Muscle layer of duodenum (tissue), 2 donors: ENCODE measurements at regions not wholly inside any gene's neighbourhood (a gene's known extent, or its start where the extent isn't known, plus 50 kb on each side); places are given as distances from the start of the nearest gene placed in this dataset.
"Not testable (repeated sequence)": the region's sequence is repeated elsewhere in the genome, so short reads cannot be mapped to it uniquely, and the experiment has no call there.

ENCODE experiments used
- H3K27ac ChIP-seq: one replicate; pipeline ENCODE4 v1.7.0; 2013; ENCODE audit warnings: mild to moderate bottlenecking, low read length
- H3K27me3 ChIP-seq: one replicate; pipeline ENCODE4 v1.7.0; 2013; ENCODE audit warnings: low read depth, mild to moderate bottlenecking, control low read depth, low read length
- H3K36me3 ChIP-seq, 2 donors: one replicate each; pipeline ENCODE4 v1.7.0; 2013; ENCODE audit warnings: low read length in 2 of 2, control low read depth in 1 of 2, mild to moderate bottlenecking in 1 of 2; ENCODE audit not compliant: insufficient read depth in 2 of 2, control insufficient read depth in 1 of 2
- H3K4me1 ChIP-seq, 2 donors: one replicate each; pipeline ENCODE4 v1.7.0; 2013; ENCODE audit warnings: low read length in 2 of 2, mild to moderate bottlenecking in 2 of 2, control low read depth in 1 of 2, moderate library complexity in 1 of 2; ENCODE audit not compliant: insufficient read depth in 2 of 2, control insufficient read depth in 1 of 2
- H3K4me3 ChIP-seq, 2 donors: one replicate each; pipeline ENCODE4 v1.7.0; 2013; ENCODE audit warnings: low read length in 2 of 2, low read depth in 1 of 2, mild to moderate bottlenecking in 1 of 2
- H3K9me3 ChIP-seq, 2 donors: one replicate each; pipeline ENCODE4 v1.7.0; 2013; ENCODE audit warnings: low read length in 2 of 2, control low read depth in 1 of 2, mild to moderate bottlenecking in 1 of 2; ENCODE audit not compliant: control insufficient read depth in 1 of 2
- donor health status: healthy.

GRCh38 chr18:57953883-57954282 is 90.1 kb upstream of the NEDD4L start:
- Histone ChIP-seq H3K27ac (no peak overlapping the region), H3K27me3 (no peaks in the 10 kb centered on the region), H3K9me3 (no peaks in the 10 kb centered on the region), H3K4me3 (no peak overlapping the region), H3K4me1 (peaks cover 0 to 4% of the 10 kb centered on the region in 2 donors), H3K36me3 (no peaks in the 10 kb centered on the region)

GRCh38 chr18:57951999-57952774 is 91.8 kb upstream of the NEDD4L start:
- H3K36me3 ChIP-seq: no peaks in the 10 kb centered on the region
- H3K27ac ChIP-seq: no peak overlapping the region
- peaks cover 0 to 4% of the 10 kb centered on the region in 2 donors for H3K4me1 ChIP-seq
- H3K4me3 ChIP-seq: no peak overlapping the region
- H3K9me3 ChIP-seq: no peaks in the 10 kb centered on the region
- no peaks in the 10 kb centered on the region for H3K27me3 ChIP-seq

- Histone ChIP-seq H3K27ac (no peak overlapping the region), H3K27me3 (no peaks in the 10 kb centered on the region), H3K4me3 (no peak overlapping the region), H3K9me3 (no peaks in the 10 kb centered on the region), H3K4me1 (peaks cover 0 to 4% of the 10 kb centered on the region in 2 donors), H3K36me3 (no peaks in the 10 kb centered on the region)
Observed at GRCh38 chr18:57951117-57951796, 92.8 kb upstream of the NEDD4L start.

GRCh38 chr18:57950542-57950941 is 93.5 kb upstream of the NEDD4L start:
- Histone ChIP-seq H3K4me1 (peaks cover 0 to 4% of the 10 kb centered on the region in 2 donors), H3K36me3 (no peaks in the 10 kb centered on the region), H3K27ac (no peak overlapping the region), H3K4me3 (no peak overlapping the region), H3K9me3 (no peaks in the 10 kb centered on the region), H3K27me3 (no peaks in the 10 kb centered on the region)

GRCh38 chr18:57949335-57949734 is 94.7 kb upstream of the NEDD4L start:
- not testable (repeated sequence) for H3K27me3 ChIP-seq

GRCh38 chr18:57947117-57947516 is 96.9 kb upstream of the NEDD4L start:
- Histone ChIP-seq H3K4me1 (peaks cover 0 to under 1% of the 10 kb centered on the region in 2 donors), H3K36me3 (no peaks in the 10 kb centered on the region), H3K27me3 (no peaks in the 10 kb centered on the region), H3K4me3 (no peak overlapping the region), H3K27ac (no peak overlapping the region), H3K9me3 (no peaks in the 10 kb centered on the region)

More at GRCh38 chr18:57949335-57949734, 94.7 kb upstream of the NEDD4L start:
- not testable (repeated sequence) for H3K9me3 ChIP-seq, H3K4me1 ChIP-seq, H3K4me3 ChIP-seq, H3K36me3 ChIP-seq, H3K27ac ChIP-seq

GRCh38 chr18:57943723-57944122 is 100.3 kb upstream of the NEDD4L start:
- no peaks in the 10 kb centered on the region for H3K27me3 ChIP-seq
- no peaks in the 10 kb centered on the region for H3K36me3 ChIP-seq
- no peak overlapping the region for H3K27ac ChIP-seq
- H3K9me3 ChIP-seq: no peaks in the 10 kb centered on the region
- H3K4me3 ChIP-seq: no peak overlapping the region
- H3K4me1 ChIP-seq: no peaks in the 10 kb centered on the region

GRCh38 chr18:57942493-57942892 is 101.5 kb upstream of the NEDD4L start:
- Histone ChIP-seq H3K27ac (no peak overlapping the region), H3K36me3 (no peaks in the 10 kb centered on the region), H3K27me3 (no peaks in the 10 kb centered on the region)

GRCh38 chr18:57941841-57942489 is 102.1 kb upstream of the NEDD4L start:
- H3K27me3 ChIP-seq: no peaks in the 10 kb centered on the region
- H3K4me1 ChIP-seq: no peaks in the 10 kb centered on the region
- H3K9me3 ChIP-seq: no peaks in the 10 kb centered on the region
- no peaks in the 10 kb centered on the region for H3K36me3 ChIP-seq
- no peak overlapping the region for H3K27ac ChIP-seq
- H3K4me3 ChIP-seq: no peak overlapping the region

More at GRCh38 chr18:57942493-57942892, 101.5 kb upstream of the NEDD4L start:
- no peak overlapping the region for H3K4me3 ChIP-seq
- no peaks in the 10 kb centered on the region for H3K9me3 ChIP-seq
- no peaks in the 10 kb centered on the region for H3K4me1 ChIP-seq

GRCh38 chr18:57940166-57940660 is 103.8 kb upstream of the NEDD4L start:
- Histone ChIP-seq H3K36me3 (no peaks in the 10 kb centered on the region), H3K9me3 (no peaks in the 10 kb centered on the region), H3K27ac (no peak overlapping the region), H3K4me1 (no peaks in the 10 kb centered on the region), H3K4me3 (no peak overlapping the region), H3K27me3 (no peaks in the 10 kb centered on the region)

- not testable (repeated sequence) for H3K4me1 ChIP-seq, H3K9me3 ChIP-seq, H3K36me3 ChIP-seq, H3K27ac ChIP-seq, H3K27me3 ChIP-seq, H3K4me3 ChIP-seq
Observed at GRCh38 chr18:57934375-57934774, 109.7 kb upstream of the NEDD4L start.
